SK-N-SH (cell line): ENCODE measurements at regions not wholly inside any gene's neighbourhood (a gene's known extent, or its start where the extent isn't known, plus 50 kb on each side); places are given as distances from the start of the nearest gene placed in this dataset.

Experiments used
- CTCF ChIA-PET: fragments of 300-600, 350-600 bp; formaldehyde crosslinking; extraction: SDS; loops from one replicate; lab custom pipeline; 2021; lab: Yijun Ruan, JAX
- POLR2A ChIA-PET: fragments of 350-600 bp; sonication (Branson Sonifier 250); formaldehyde crosslinking; extraction: SDS; loops from one replicate; lab custom pipeline; 2020; ENCODE audit warnings: antibody characterized with exemption, inconsistent platforms; lab: Yijun Ruan, JAX
- DNase-seq: peaks from one replicate; pipeline ENCODE4 v3.0.0; 2012
- H2AFZ ChIP-seq: fragments of 200-600 bp; sonication (generic); 2 replicates; pipeline ENCODE4 v1.8.1; 2016; ENCODE audit warnings: antibody characterized with exemption, mild to moderate bottlenecking, low read depth
- H3F3A ChIP-seq: fragments of 200-600 bp; sonication (generic); replicated peaks from 2 replicates; pipeline ENCODE3; 2016; ENCODE audit warnings: antibody characterized with exemption, mild to moderate bottlenecking; ENCODE audit not compliant: insufficient read depth
- H3K27ac ChIP-seq, 2 experiments: fragments of 200-500 bp in 1 of 2; fragments of 200-600 bp in 1 of 2; sonication (Bioruptor generic) in 1 of 2; sonication (generic), shearing (Covaris generic) in 1 of 2; 2 replicates each; pipeline versions ENCODE4 v1.5.1 to v1.6.1; 2014 to 2016; ENCODE audit warnings: low read depth in 2 of 2, inconsistent platforms in 1 of 2, low read length in 1 of 2, mild to moderate bottlenecking in 1 of 2, mixed read lengths in 1 of 2
- H3K27me3 ChIP-seq: fragments of 200-600 bp; sonication (generic), shearing (Covaris generic); 2 replicates; pipeline ENCODE4 v1.6.1; 2016; ENCODE audit warnings: mixed run types; ENCODE audit not compliant: insufficient read depth
- H3K36me3 ChIP-seq, 2 experiments: fragments of 200-500 bp in 1 of 2; fragments of 200-600 bp in 1 of 2; sonication (Bioruptor generic) in 1 of 2; sonication (generic) in 1 of 2; replicated peaks in 1 of 2; 2 replicates each; pipeline versions ENCODE3 to v1.5.1; 2014 to 2016; ENCODE audit warnings: low read length in 1 of 2, mild to moderate bottlenecking in 1 of 2; ENCODE audit not compliant: insufficient read depth in 2 of 2, control insufficient read depth in 1 of 2
- H3K4me1 ChIP-seq, 2 experiments: fragments of 200-500 bp in 1 of 2; fragments of 200-600 bp in 1 of 2; sonication (Bioruptor generic) in 1 of 2; sonication (generic), shearing (Covaris generic) in 1 of 2; 2 replicates each; pipeline versions ENCODE4 v1.5.1 to v1.6.1; 2014 to 2016; ENCODE audit warnings: low read depth in 1 of 2, low read length in 1 of 2, mixed run types in 1 of 2; ENCODE audit not compliant: insufficient read depth in 2 of 2, control insufficient read depth in 1 of 2
- H3K4me2 ChIP-seq: fragments of 200-600 bp; sonication (generic), shearing (Covaris generic); 2 replicates; pipeline ENCODE4 v1.6.1; 2017; ENCODE audit warnings: mixed run types
- H3K4me3 ChIP-seq, 2 experiments: fragments of 200-500 bp in 1 of 2; fragments of 200-600 bp in 1 of 2; sonication (Bioruptor generic) in 1 of 2; sonication (generic), shearing (Covaris generic) in 1 of 2; 2 replicates each; pipeline versions ENCODE4 v1.5.1 to v1.8.1; 2014 to 2016; ENCODE audit warnings: low read depth in 2 of 2, inconsistent platforms in 1 of 2, low read length in 1 of 2, mild to moderate bottlenecking in 1 of 2, mixed read lengths in 1 of 2, moderate library complexity in 1 of 2
- H3K79me2 ChIP-seq: fragments of 200-600 bp; sonication (generic); 2 replicates; pipeline ENCODE4 v1.8.1; 2017; ENCODE audit warnings: mild to moderate bottlenecking; ENCODE audit not compliant: insufficient read depth
- H3K9ac ChIP-seq: fragments of 200-600 bp; sonication (generic); 2 replicates; pipeline ENCODE4 v1.6.1; 2017; ENCODE audit warnings: mixed run types
- H3K9me2 ChIP-seq: fragments of 200-600 bp; sonication (generic); 2 replicates; pipeline ENCODE4 v1.6.1; 2017; ENCODE audit warnings: mixed run types
- H3K9me3 ChIP-seq: fragments of 200-600 bp; sonication (generic); 2 replicates; pipeline ENCODE4 v1.6.1; 2017; ENCODE audit warnings: mixed run types, mild to moderate bottlenecking, moderate library complexity
- H4K20me1 ChIP-seq: fragments of 200-600 bp; sonication (generic); 2 replicates; pipeline ENCODE4 v1.6.1; 2017; ENCODE audit warnings: mild to moderate bottlenecking, mixed run types; ENCODE audit not compliant: insufficient read depth
- ELF1 ChIP-seq: IDR thresholded peaks from 2 replicates; pipeline ENCODE4 v1.4.0; 2012
- EZH2phosphoT487 ChIP-seq: fragments of 200-600 bp; sonication (generic); IDR thresholded peaks from 2 replicates; pipeline ENCODE4 v1.6.1; 2017; ENCODE audit warnings: low read depth, mixed run types, mild to moderate bottlenecking, antibody characterized with exemption, moderate library complexity, borderline replicate concordance
- FOXJ3 ChIP-seq: sonication (generic); formaldehyde crosslinking; IDR thresholded peaks from 2 replicates; pipeline ENCODE4 v1.5.1; 2020; ENCODE audit warnings: mild to moderate bottlenecking, missing genetic modification reagents
- FOXM1 ChIP-seq: IDR thresholded peaks from 2 replicates; pipeline ENCODE4 v1.4.0; 2012; ENCODE audit warnings: low read depth, mild to moderate bottlenecking
- POLR2AphosphoS5 ChIP-seq: IDR thresholded peaks from 2 replicates; pipeline ENCODE4 v1.6.1; 2012; ENCODE audit warnings: low read depth, low read length
- RCOR1 ChIP-seq: fragments of 150-350 bp; IDR thresholded peaks from 2 replicates; pipeline ENCODE4 v1.6.1; 2017; ENCODE audit warnings: antibody characterized with exemption, low read length
- RFX5 ChIP-seq: IDR thresholded peaks from 2 replicates; pipeline ENCODE4 v1.6.1; 2012; ENCODE audit warnings: mild to moderate bottlenecking, improper control_type of control experiment, low read length
- RXRA ChIP-seq: IDR thresholded peaks from 2 replicates; pipeline ENCODE4 v1.4.0; 2012; ENCODE audit warnings: low read depth, mild to moderate bottlenecking, borderline replicate concordance
- SIN3A ChIP-seq: IDR thresholded peaks from 2 replicates; pipeline ENCODE4 v1.6.1; 2012; ENCODE audit warnings: low read depth, mild to moderate bottlenecking, low read length, moderate library complexity, borderline replicate concordance
- TCF12 ChIP-seq: IDR thresholded peaks from 2 replicates; pipeline ENCODE4 v1.4.0; 2012
- TEAD4 ChIP-seq: IDR thresholded peaks from 2 replicates; pipeline ENCODE4 v1.4.0; 2012; ENCODE audit warnings: mild to moderate bottlenecking, borderline replicate concordance; ENCODE audit not compliant: insufficient read depth
- YY1 ChIP-seq: IDR thresholded peaks from 2 replicates; pipeline ENCODE4 v1.4.0; 2012; ENCODE audit warnings: low read depth, mild to moderate bottlenecking
- ZBTB33 ChIP-seq: IDR thresholded peaks from 2 replicates; pipeline ENCODE4 v1.4.0; 2012; ENCODE audit warnings: low read depth, borderline replicate concordance
- WGBS: methylation state at CpG from one replicate; pipeline ENCODE4 v1.1.6; 2017; ENCODE audit warnings: low lambda C conversion rate; 5-methylcytosine and 5-hydroxymethylcytosine counted together
- TF ChIP-seq, protein P1 (sequence below): IDR thresholded peaks from 2 replicates; pipeline ENCODE4 v1.6.1; 2012; ENCODE audit warnings: mild to moderate bottlenecking, low read depth, low read length, moderate library complexity
- TF ChIP-seq, protein P2 (sequence below): fragments of 150-350 bp; IDR thresholded peaks from 2 replicates; pipeline ENCODE4 v1.6.1; 2017; ENCODE audit warnings: antibody characterized with exemption, low read length, low read depth, borderline replicate concordance

DNA sequence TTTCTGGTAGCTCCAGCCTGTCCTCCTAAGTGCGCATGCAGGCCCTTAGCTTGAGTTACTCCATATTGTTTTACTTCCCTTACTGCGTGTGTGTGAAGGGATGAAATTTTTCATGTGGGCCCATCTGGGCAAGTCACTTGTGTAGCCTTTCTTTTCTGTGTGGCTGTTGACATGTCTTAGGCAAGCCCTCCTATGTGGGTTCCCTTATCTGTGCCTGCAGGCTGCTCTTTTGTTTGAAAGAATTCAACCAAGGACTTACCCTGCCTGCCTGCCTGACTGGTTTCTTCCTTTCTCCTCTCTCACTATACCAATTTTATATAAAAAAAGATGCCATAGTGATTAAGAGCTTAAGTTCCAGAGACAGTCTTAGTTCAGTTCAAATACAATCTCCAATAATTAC, 249.3 kb downstream of the ATG4C start:
- H3K4me3 ChIP-seq: no peak overlapping the region
- H3K4me1 ChIP-seq: no peaks in the 10 kb centered on the region
- no peak overlapping the region for H3K9ac ChIP-seq
- H3K4me2 ChIP-seq: no peak overlapping the region
- no peak overlapping the region for H2AFZ ChIP-seq
- no peaks in the 10 kb centered on the region for H3K36me3 ChIP-seq
- WGBS: 63% methylated on average over 2 of the region's 2 CpGs
- POLR2A ChIA-PET: interaction anchor here (0.7 kb wide), 1 partner anchor 262 kb away, joined by 5 read pairs; no protein-coding TSS in a partner anchor
- CTCF ChIA-PET: interaction anchor here (1.4 kb wide), 1 partner anchor 27 kb away, joined by 3 read pairs; no protein-coding TSS in a partner anchor
- H3K9me3 ChIP-seq: no peaks in the 10 kb centered on the region
- no peak for DNase-seq
- H4K20me1 ChIP-seq: no peaks in the 10 kb centered on the region
- no peaks in the 10 kb centered on the region for H3K27me3 ChIP-seq
- no peak for TF ChIP-seq RFX5
- TF ChIP-seq FOXJ3 (CRISPR knock-in tag): no peak
- no peak for TF ChIP-seq TCF12
- TF ChIP-seq, protein P1, sequence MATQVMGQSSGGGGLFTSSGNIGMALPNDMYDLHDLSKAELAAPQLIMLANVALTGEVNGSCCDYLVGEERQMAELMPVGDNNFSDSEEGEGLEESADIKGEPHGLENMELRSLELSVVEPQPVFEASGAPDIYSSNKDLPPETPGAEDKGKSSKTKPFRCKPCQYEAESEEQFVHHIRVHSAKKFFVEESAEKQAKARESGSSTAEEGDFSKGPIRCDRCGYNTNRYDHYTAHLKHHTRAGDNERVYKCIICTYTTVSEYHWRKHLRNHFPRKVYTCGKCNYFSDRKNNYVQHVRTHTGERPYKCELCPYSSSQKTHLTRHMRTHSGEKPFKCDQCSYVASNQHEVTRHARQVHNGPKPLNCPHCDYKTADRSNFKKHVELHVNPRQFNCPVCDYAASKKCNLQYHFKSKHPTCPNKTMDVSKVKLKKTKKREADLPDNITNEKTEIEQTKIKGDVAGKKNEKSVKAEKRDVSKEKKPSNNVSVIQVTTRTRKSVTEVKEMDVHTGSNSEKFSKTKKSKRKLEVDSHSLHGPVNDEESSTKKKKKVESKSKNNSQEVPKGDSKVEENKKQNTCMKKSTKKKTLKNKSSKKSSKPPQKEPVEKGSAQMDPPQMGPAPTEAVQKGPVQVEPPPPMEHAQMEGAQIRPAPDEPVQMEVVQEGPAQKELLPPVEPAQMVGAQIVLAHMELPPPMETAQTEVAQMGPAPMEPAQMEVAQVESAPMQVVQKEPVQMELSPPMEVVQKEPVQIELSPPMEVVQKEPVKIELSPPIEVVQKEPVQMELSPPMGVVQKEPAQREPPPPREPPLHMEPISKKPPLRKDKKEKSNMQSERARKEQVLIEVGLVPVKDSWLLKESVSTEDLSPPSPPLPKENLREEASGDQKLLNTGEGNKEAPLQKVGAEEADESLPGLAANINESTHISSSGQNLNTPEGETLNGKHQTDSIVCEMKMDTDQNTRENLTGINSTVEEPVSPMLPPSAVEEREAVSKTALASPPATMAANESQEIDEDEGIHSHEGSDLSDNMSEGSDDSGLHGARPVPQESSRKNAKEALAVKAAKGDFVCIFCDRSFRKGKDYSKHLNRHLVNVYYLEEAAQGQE: no peak
- no peak for TF ChIP-seq POLR2AphosphoS5
- no peak for TF ChIP-seq EZH2phosphoT487
- TF ChIP-seq, protein P2, sequence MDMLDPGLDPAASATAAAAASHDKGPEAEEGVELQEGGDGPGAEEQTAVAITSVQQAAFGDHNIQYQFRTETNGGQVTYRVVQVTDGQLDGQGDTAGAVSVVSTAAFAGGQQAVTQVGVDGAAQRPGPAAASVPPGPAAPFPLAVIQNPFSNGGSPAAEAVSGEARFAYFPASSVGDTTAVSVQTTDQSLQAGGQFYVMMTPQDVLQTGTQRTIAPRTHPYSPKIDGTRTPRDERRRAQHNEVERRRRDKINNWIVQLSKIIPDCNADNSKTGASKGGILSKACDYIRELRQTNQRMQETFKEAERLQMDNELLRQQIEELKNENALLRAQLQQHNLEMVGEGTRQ: no peak
- no peak for TF ChIP-seq ZBTB33
- no peak for TF ChIP-seq ELF1
- TF ChIP-seq RXRA: no peak
- no peak for TF ChIP-seq TEAD4
- no peak for TF ChIP-seq YY1
- TF ChIP-seq SIN3A: no peak
- TF ChIP-seq RCOR1: no peak
- no peak for TF ChIP-seq FOXM1
- no peaks in the 10 kb centered on the region for H3K79me2 ChIP-seq
- no peaks in the 10 kb centered on the region for H3F3A ChIP-seq
- H3K27ac ChIP-seq: no peak overlapping the region
- no peaks in the 10 kb centered on the region for H3K9me2 ChIP-seq
